ENCODE measurements at regions not wholly inside any gene's neighbourhood (a gene's known extent, or its start where the extent isn't known, plus 50 kb on each side); places are given as distances from the start of the nearest gene placed in this dataset.

- Histone ChIP-seq H3K4me3 (peak overlapping the region; percentile 41), H3K27ac (peak overlapping the region; percentile 57 to 78)
- no peak for DNase-seq (ENCODE audit: low spot score)
- no peak for TF ChIP-seq CTCF (IDR thresholded peaks at IDR 0.05)
These were observed 85.7 kb downstream of the COPS8 start for GRCh38 chr2:237171396-237171795.

- Histone ChIP-seq H3K27ac (peak overlapping the region; percentile 57 to 78), H3K4me3 (peak overlapping the region; percentile 41)
- no peak for TF ChIP-seq CTCF (IDR thresholded peaks at IDR 0.05)
- DNase-seq (ENCODE audit: low spot score), result no peak
These were observed 86.2 kb downstream of the COPS8 start for GRCh38 chr2:237171881-237172280.

- DNase-seq (ENCODE audit: low spot score), result no peak
- no peak for TF ChIP-seq CTCF (IDR thresholded peaks at IDR 0.05)
- Histone ChIP-seq H3K27ac (no peak overlapping the region), H3K4me3 (no peak overlapping the region)
These were observed 91.4 kb downstream of the COPS8 start for GRCh38 chr2:237177052-237177451.

DNA sequence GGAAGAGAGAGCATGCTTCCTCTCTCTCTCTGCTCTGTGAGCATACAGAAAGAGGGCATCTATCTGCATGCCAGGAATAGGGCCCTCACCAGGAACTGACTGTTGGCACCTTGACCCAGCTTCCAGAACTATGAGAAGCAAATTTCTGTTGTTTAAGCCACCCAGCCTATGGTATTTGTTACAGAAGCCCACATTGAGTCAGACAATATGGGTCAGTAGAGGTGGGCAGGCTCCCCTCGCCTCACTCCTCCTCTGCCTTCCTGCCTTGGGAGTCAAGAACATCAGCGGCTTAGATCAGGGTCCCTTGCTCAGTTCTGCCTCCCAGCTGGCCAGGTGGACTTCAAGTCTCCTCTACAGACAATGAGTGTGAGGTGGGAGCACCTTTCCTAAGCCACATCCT lies 92.3 kb downstream of the COPS8 start:
- DNase-seq (ENCODE audit: low spot score), result no peak
- TF ChIP-seq CTCF (IDR thresholded peaks at IDR 0.05), result no peak
- Histone ChIP-seq H3K27ac (no peak overlapping the region), H3K4me3 (no peak overlapping the region)

GRCh38 chr2:237178396-237178795 lies 92.7 kb downstream of the COPS8 start:
- Histone ChIP-seq H3K27ac (no peak overlapping the region), H3K4me3 (no peak overlapping the region)
- DNase-seq (ENCODE audit: low spot score), result no peak
- TF ChIP-seq CTCF (IDR thresholded peaks at IDR 0.05), result no peak

GRCh38 chr2:237179161-237179560 lies 93.5 kb downstream of the COPS8 start:
- Histone ChIP-seq H3K4me3 (no peak overlapping the region), H3K27ac (no peak overlapping the region)
- DNase-seq (ENCODE audit: low spot score), result no peak
- no peak for TF ChIP-seq CTCF (IDR thresholded peaks at IDR 0.05)

DNA sequence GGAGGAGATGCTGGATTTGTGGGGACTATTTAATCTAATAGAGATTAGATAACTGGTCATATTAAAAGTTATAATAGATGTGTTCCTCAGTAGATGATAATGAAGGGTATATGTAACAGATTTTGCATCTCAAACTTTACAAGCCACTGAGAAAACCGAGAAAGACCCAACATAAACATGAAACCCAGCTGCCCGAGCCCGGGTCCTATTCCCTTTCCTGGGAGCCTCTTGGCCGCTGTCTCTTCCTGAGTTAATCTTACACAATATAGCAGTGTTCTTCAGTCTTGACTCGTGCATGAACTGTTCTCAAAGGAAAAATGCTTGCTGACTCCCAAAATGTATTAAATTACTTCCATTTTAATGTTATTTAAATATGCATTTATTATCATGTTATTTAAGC lies 94.5 kb downstream of the COPS8 start:
- no peak overlapping the region for H3K27ac ChIP-seq
- no peak for DNase-seq (ENCODE audit: low spot score)
- no peak for TF ChIP-seq CTCF (IDR thresholded peaks at IDR 0.05)
- no peak overlapping the region for H3K4me3 ChIP-seq
